Dedifferentiated amniotic fluid mesenchymal stem cell (primary cell): ENCODE measurements at regions not wholly inside any gene's neighbourhood (a gene's known extent, or its start where the extent isn't known, plus 50 kb on each side); places are given as distances from the start of the nearest gene placed in this dataset.

Experiments used
- DNase-seq: peaks from one replicate; pipeline ENCODE4 v3.0.0-alpha.2; 2016; ENCODE audit errors: extremely low spot score

DNA sequence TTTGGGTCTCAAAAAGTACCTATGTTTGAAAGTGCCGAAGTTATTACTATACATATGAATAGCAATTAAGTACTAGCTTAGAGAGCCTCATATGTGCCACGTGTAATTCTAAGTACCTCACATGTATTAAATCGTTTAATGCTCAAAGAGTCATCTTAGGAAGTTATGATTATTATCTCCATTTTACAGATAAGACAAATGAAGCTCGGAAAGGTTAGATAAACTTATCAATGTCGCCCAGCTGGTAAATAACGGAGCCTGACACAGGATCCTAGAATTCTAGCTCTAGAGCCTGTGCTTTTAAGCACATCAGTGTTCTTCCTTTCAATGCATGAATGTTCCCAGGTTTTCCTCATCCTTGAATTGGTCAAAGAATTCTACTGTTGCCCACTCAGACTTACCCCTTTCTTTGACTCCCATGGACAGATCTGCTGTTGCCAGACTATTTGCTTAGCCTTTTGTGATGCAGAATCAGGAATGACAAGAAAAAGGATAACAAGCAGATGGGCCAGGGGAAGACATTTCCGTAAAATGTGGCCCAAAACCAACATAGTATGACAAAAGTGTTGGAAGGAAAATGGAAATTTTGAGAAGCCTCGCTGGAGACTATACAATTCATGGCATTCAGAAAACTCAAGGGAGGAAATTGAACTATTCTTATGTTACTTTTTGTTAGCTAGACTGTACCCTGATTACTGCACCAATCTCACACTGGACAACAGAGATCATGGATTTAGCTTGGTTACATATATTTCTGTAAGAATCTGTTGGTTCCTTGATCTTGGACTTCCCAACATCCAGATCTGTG, 237.1 kb upstream of the CITED2 start:
- DNase-seq, result no peak

DNA sequence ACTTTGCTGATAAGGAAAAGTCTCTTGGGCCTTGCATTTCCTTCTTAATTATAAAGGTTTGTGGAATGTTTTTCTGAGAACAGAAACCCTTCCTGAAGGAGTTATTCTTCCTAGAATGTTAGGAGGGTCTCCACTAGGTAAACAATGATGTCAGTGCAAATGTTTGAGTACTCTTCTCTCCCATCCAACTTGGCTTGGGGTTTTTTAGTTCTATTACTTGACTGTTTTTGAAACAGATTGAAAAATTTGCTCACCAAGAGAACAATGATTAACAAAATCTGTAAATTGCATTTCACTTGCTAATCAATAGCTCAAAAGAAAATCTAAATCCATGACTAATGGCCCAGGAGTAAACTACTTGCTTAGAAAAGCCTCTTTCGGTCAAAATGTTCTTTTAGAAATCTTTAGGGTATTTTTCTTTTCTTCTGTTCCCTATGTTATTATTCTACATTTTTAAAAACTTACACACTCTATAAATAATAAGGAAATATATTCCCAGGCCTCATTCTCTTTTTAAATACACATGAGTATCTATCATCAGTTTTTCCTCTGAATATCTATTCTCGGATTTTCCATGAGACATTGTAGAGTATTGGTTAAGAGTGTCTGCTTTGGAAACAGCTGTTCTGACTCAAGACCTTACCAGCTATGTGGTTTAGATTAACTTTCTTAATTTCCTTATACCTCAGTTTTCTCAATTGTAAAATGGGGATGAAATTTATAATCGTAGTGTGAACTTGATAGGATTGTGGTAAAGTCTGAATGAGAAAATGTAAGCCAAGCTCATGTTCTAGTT, 234.2 kb upstream of the CITED2 start:
- peak; percentile 42 for DNase-seq

DNA sequence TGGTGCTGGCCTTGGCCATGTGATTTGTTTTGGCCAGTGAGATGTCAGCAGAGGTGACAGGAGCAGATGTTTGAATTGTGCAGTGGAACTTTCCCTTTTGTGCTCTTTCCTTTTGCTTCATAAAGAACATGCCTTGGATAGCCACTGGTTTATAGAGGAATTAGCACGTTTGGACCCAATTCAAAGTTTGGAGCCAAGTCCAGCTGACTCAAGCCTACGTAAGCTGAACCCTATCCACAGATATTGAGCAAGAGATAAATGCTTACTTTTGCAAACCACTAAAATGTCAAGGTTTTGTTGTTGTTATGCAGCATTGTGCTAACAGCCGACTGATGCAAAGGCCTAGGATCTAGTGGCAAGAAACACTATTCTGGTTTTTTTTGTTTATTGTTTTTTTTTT, 230.9 kb upstream of the CITED2 start:
- no peak for DNase-seq

DNA sequence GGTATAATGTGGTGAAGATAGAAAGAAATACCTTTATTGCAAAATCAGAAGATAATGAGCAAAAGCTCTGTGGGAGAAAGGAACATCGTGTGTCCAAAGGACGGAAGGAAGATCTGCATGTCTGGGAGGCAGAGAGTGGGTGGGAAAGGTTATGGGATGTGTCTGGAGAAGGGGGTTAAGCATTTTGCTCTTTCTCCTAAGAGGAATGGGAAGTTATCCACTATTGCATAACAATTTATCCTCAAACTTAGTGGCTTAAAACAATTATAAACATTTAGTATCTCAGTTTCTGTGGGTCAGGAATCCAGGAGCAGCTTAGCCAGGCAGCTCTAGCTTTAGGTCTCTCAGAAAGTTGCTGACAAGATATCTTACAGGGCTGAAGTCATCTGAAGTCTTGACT, 229.1 kb upstream of the CITED2 start:
- DNase-seq, result no peak

DNA sequence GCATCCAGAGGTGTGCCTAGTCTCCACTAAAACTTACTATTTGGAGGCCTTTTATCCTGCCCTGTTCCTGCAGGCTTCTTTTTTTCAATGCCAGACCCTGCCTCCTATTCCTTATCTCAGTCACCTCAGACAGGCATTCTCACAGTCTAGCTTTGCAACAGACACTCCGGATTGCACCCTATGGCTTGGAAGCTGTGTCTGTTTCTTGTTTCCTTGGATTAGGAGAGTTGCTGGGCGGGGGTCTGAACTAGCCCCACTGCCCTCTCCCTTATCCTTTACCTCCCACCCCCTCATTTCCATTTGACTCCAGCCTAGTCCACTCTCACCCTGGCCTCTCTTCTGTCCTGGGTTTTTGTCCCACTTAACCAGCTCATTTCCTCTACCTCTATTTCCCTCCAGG, 228.1 kb upstream of the CITED2 start:
- no peak for DNase-seq

DNA sequence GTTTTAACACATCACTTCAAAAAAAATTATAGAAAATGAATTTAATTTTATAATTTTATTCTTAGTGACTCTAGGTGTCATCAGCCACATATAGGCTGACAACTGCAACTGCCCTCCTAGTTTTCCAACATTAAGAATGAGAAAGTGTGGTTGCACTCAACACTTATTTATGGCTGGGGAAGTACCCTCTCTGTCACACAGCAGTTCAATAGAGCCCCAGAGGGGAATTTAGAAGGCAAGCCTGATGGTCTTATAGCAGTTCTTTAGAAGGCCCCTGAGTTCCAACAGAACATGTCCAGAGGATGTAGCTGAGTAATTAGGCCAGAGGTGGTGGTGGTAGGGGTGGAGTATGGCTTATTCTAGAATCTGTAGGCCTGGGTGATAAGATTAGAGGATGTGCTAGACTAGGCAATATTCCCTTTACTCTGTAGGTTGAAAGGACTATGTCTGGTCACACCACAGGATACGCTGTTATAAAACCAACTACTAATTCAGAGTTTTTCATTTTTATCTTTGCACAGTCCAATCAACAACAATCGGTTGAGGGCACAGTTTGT, 226.5 kb upstream of the CITED2 start:
- no peak for DNase-seq

DNA sequence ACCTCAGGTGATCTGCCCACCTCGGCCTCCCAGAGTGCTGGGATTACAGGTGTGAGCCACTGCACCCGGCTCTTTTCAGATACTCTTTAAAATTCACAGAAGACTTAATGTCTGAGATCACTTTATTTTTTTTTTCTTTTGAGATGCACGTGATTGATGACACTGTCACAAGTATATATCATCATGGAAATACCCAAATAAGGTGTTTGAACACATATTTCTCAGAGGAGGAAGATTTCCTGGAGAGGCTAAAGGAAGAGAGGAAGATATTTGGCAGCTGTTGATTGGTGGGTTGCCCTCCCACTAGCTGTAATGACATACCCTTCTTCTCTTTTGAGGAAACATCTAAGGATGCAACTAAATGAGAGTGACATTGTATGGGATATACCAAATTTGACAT, 225.9 kb upstream of the CITED2 start:
- DNase-seq, result no peak

DNA sequence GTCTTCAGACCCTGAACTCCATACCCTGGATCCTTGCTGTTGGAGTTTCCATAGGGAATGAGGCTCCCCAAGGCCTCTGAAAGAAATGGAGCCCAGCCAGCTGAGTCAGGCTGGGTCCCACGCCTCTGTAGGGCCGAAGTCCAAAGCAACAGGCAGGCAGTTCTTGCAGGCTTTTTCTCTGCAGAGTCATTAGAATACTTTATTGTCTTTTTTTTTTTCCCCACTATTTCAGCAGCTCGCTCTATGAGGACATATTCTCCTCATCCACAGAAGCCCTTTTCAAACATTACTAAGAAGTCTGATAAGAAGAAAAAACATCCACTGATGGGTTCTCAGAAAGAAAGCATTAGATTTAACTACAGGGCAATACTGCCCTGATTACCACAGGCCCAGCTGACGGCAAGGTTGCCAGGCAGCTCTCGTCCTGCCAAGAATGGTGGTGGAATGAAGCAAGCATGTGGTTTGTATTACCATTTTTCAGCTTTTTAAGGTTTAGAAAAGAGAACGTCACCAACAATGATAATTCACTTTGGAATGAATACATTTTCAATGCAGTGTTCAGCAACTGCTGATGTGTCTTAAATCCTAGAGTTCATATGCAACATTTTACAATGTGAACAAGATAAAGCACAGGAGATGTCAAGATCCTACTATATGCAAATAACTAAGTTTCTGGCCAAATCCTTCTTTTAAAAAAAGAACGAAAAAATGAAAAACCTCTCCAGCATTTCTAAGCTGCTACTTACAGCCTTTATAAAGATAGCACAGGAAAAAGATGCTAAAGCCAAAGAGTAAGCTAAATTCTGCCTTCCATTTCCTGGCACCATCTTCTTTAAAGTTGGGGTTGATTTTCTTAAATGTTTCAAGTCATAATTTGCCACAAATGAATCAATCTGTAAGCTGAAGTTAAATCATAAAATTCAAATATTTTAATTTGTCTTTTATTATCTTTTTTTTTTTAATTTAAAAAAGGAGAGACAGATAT, 223.6 kb upstream of the CITED2 start:
- peak; percentile 98 for DNase-seq

DNA sequence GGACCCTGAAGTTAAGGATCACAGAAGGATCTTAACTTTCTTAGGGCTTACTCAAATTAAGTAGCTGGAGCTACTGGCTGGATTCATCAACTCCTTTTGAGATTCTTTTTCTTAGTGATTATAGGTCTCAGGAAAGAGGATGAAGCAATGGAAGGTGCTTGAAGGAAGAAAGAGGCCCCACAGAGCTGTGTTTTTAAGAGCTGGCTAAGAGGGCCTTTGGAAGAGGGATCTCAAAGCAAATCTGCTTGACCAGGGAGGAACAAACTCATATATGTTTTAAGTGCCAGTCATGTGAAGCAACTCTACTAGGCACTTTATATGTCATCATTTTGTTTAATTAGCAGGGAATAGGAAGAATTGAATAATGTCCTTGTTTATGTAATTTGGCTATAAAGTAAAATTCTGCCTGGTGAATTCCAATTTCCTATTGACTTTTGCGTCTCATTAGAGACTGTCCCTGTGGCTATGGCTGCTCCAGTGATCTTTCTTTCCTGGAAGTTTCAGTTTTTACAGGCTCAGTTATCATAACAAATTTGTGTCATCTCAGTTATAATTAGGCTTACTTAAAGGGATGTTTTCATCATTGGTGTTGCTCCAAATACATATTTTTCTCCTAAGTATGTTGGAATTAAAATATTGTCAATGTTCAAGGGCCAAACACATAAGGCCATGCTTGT, 222.8 kb upstream of the CITED2 start:
- no peak for DNase-seq

DNA sequence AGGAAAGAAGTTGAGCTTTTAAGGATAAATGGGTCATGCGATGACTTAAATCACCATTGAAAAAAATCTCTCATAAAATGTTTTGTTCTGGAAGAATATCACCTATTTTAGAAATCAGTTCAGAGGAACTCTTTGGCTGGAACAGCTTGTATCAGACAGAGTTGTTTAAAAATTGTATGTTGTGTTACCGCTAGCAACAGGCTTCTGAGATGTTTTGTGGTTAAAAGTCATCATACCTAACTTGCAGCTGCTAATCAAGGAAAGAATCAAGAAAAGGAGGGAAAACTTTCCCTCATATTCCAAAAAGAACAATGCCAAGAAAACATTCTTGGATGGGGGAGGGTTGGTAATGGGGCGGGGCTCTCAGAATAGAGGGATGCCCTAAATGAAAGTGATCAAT, 220.7 kb upstream of the CITED2 start:
- peak; percentile 51 for DNase-seq

DNA sequence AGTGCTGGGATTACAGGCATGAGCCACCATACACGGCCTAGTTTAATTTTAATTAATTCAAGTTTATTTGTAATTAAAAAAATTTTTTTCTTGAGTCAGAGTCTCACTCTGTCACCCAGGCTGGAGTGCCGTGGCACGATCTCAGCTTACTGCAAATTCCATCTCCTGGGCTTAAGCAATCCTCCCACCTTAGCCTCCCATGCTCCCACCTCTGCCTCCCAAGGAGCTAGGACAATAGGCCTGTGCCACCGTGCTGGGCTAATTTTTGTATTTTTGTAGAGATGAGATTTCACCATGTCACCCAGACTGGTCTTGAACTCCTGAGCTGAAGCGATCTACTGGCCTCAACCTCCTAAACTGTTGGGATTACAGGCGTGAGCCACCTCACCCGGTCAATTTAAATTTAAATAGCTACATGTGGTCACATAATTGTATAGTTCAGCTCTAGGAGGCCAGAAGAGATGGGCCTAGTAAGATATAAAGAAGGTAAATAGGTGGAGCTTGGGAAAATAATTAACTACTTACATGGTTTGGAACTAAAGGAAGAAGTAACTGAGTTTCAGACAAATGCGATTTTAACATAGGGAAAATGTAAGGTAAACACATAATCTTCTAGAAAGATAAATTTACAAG, 220.0 kb upstream of the CITED2 start:
- DNase-seq, result no peak

DNA sequence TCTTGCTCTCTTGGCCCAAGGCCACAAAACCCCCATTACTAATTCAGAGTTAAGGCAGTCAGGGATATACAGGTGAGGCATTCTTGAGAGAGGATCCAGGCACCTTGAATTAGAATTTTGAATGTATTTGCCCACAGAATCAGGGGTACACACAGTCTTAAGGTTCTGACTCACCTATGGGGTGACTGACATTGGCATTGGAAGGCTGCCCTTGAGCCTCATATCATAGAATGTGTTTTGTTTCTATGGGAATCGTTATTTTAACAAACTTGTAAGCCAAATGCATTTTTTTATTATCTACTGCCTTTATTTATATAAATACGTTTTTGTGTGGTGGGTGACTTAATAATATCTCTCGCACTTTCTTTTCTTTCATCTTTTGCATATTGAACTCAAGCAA, 218.6 kb upstream of the CITED2 start:
- no peak for DNase-seq

DNA sequence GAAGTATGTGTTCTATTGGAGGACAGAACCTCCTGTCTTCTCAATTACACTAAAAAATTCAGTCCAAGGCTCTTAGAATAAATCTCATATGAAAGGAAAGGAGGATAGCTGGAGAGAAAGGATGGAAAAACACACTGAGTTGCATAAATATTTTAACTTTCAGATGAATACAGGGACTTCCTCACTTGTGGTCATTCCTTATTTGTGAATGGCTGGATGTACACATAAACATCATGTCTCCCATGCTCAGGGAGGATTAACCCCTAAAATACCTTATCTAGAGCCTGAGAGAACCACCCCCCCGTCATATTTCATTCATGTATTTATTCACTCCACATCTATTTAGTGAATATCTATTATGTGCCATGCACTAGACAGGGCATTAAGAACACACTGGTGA, 217.6 kb upstream of the CITED2 start:
- DNase-seq, result no peak

DNA sequence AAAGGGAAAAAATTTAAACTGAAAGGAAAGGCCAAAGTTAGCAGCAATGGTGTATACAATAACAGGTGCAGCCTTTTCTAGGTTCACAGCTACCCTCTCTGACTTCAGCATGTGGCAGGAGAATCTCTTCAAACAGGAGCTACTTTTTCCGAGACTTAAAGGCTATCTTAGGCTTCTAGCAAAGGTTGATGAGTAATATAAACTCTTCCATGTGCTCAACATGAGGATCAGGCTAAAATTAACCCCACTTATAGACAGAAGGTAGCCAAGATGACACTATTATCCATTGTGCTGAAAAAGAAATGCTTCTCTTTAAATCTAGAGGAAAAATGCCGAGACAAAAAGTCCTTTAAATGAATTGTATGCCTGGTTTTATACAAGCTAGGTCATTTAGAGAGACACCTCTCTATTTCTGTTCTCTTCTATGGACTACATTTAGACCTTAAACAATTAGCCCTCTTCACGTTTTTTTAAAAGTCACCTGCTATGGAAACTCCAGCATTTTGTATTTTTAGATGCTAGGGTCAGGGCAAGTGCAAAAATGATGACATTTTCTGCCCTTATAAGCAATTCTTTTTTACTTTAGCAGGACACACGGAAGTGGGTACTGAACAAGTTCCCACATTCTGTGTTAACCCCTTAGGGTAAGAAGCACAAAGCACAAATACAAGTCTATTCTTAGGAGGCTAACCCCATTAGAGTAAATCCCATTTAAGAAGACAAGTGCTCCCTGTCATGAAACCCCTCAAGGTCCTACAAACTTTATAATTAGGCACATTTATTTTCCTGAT, 216.8 kb upstream of the CITED2 start:
- no peak for DNase-seq

DNA sequence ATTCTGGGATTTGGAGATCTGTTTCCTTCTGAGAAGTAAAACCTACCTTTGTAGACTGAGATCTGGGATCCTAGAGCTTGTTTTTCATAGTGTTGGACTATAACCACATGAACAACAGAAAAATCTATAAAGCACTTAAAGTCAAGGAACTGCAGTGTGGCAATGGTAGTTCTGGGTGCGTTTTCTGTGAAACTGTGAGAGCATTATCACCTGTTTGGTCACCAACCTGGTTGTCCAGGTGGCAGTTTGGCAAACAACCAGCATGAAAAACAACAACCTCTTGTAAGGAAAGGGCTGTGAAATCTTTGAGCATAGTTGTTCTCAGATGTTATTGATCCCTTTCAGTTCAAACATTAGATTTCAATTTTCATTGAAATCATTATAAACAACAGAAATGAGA, 215.8 kb upstream of the CITED2 start:
- no peak for DNase-seq

DNA sequence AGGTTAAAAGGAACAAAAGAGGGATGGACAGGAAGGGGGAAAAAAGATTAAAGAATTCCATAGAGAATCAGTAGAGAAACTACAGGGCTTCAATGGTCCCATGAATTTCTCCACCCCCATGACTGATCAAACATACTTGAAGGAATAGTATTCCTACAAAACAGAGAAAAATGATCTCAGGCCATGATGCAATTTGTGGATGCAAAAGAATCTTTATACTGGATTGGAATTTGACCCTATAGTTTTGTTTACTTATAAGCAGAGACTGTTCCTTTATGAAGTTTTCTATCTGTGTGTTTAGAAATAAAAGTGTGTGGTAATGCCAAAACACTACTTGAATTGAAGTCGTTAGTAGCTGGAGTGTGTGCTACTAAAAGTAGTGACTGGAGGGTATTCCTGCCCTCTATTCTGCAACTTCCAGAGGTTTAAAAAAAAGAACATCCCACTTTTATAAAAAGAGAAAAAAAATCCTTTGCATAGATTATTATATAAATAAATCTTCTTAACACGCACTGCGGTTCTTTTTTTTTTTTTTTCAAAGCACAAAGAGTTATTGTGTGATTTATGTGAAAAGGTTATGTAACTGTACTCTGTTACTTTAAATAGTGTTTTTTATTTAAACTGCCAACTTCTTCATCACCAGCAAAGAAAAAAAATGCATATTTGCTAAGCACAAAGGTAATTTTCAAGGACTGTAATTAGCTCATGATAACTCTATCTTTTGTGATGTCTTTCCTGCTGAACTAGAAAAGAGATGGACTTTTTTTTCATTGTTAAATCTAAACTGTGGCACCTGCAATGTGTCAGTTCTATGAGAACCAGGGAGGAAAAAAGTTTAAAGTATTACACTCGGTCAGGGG, 214.5 kb upstream of the CITED2 start:
- DNase-seq, result peak; percentile 81

DNA sequence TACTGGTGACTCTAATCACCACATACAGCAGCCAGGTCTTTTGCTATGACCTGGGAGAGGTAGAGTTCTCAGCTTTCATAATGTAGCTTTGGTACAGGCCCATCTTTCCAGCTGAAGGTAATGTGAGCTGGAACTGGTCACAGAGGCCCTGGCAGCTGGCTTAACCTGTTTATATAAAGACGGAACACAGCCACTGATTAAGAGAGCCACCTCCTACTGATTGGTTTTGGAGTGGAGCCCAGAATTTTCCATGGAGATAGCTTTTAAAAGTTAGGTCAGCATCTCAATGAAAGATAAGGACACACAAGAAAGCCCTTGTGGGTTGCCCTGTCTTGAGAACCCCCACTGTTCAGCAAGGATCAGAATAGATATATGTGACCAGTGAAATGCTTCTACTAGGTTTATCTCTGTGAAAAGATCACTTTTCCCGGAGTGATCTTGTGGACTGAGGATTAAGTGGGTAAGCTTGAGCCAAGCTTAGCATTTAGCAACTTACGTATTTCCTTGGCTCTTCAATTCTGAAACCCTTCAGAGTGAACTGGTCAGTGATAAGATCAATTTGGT, 213.7 kb upstream of the CITED2 start:
- DNase-seq, result no peak

DNA sequence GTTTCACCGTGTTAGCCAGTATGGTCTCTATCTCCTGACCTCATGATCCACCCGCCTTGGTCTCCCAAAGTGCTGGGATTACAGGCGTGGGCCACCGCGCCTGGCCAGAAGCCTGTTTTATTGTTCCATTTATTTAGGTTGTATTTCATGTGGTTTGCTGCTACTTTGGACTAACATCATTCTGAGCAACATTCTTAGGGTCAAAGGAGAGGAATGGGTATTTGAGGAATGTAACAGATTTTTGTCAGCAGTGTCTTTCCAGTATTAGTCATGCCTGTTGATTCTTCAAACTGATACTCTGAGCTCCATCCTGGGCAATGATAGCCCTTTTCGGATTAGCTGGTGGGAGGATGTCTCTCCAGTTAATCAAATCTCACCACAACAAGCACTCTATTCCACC, 213.0 kb upstream of the CITED2 start:
- peak; percentile 83 for DNase-seq

DNA sequence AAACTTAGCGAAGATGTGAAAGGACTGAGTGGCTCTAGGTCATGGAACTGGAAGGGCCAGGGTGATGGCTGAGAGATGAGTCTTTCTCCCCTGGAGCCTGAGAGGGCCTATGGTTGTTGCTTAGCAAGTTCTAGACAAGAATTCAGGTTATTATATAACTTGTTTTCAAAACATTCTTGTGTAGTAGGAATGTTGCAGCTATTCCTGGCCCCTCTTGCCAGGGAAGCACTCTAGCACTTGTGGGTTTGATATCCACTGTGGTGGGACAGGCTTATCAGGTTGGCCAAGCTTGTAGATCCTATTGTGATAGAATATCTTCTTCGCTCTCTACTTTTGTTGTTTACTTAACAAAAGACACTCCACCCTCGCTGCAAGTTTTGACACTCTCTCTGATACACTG, 211.8 kb upstream of the CITED2 start:
- DNase-seq, result no peak
